ENCODE measurements at regions not wholly inside any gene's neighbourhood (a gene's known extent, or its start where the extent isn't known, plus 50 kb on each side); places are given as distances from the start of the nearest gene placed in this dataset.

- ATAC-seq (ENCODE audit: low FRiP score in 2 of 2) (no peak), DNase-seq (no peak)
- no peaks in the 10 kb centered on the region for H3K4me1 ChIP-seq
- no peak overlapping the region for H3K4me3 ChIP-seq
- H3K36me3 ChIP-seq, result no peaks in the 10 kb centered on the region
- TF ChIP-seq POLR2A (IDR thresholded peaks at IDR 0.05) (no peak), CTCF (IDR thresholded peaks at IDR 0.05) (no peak), EP300 (IDR thresholded peaks at IDR 0.05) (no peak), POLR2AphosphoS5 (IDR thresholded peaks at IDR 0.05) (no peak)
- WGBS, 2 donors, result 60 to 100% methylated on average over 1 to 2 of the region's 2 CpGs
- no peak overlapping the region for H3K27ac ChIP-seq
- H3K9me3 ChIP-seq, result no peaks in the 10 kb centered on the region
- H3K27me3 ChIP-seq, result no peaks in the 10 kb centered on the region
Observed at GRCh38 chr19:31504221-31504620, 155.0 kb upstream of the TSHZ3 start.

GRCh38 chr19:31505596-31505910 is 156.3 kb upstream of the TSHZ3 start:
- Histone ChIP-seq H3K9me3 (no peaks in the 10 kb centered on the region), H3K27me3 (no peaks in the 10 kb centered on the region), H3K36me3 (no peaks in the 10 kb centered on the region), H3K4me3 (no peak overlapping the region), H3K27ac (no peak overlapping the region), H3K4me1 (no peaks in the 10 kb centered on the region)
- no peak for DNase-seq
- 85 to 89% methylated on average over 6 of the region's 6 CpGs for WGBS, 2 donors
- TF ChIP-seq EP300 (IDR thresholded peaks at IDR 0.05) (no peak), CTCF (IDR thresholded peaks at IDR 0.05) (no peak), POLR2AphosphoS5 (IDR thresholded peaks at IDR 0.05) (no peak), POLR2A (IDR thresholded peaks at IDR 0.05) (no peak)
- ATAC-seq (ENCODE audit: low FRiP score in 2 of 2), result no peak

- ATAC-seq (ENCODE audit: low FRiP score in 2 of 2) (no peak), DNase-seq (no peak)
- Histone ChIP-seq H3K27ac (no peak overlapping the region), H3K9me3 (no peaks in the 10 kb centered on the region), H3K4me1 (no peaks in the 10 kb centered on the region), H3K27me3 (no peaks in the 10 kb centered on the region), H3K36me3 (no peaks in the 10 kb centered on the region), H3K4me3 (no peak overlapping the region)
- 85 to 90% methylated on average over 8 of the region's 8 CpGs for WGBS, 2 donors
- TF ChIP-seq POLR2A (IDR thresholded peaks at IDR 0.05) (no peak), CTCF (IDR thresholded peaks at IDR 0.05) (no peak), POLR2AphosphoS5 (IDR thresholded peaks at IDR 0.05) (no peak), EP300 (IDR thresholded peaks at IDR 0.05) (no peak)
Observed at GRCh38 chr19:31506102-31506501, 156.9 kb upstream of the TSHZ3 start.

GRCh38 chr19:31510635-31511034 is 161.4 kb upstream of the TSHZ3 start:
- H3K4me1 ChIP-seq, result no peaks in the 10 kb centered on the region
- no peaks in the 10 kb centered on the region for H3K36me3 ChIP-seq
- DNase-seq (no peak), ATAC-seq (ENCODE audit: low FRiP score in 2 of 2) (no peak)
- no peaks in the 10 kb centered on the region for H3K9me3 ChIP-seq
- no peak for TF ChIP-seq POLR2A (IDR thresholded peaks at IDR 0.05)
- no peak overlapping the region for H3K27ac ChIP-seq
- no peaks in the 10 kb centered on the region for H3K27me3 ChIP-seq
- H3K4me3 ChIP-seq, result no peak overlapping the region
- WGBS, 2 donors, result 81 to 87% methylated on average over 10 of the region's 10 CpGs

- no peak for ATAC-seq (ENCODE audit: low FRiP score in 2 of 2)
- Histone ChIP-seq H3K27ac (no peak overlapping the region), H3K36me3 (no peaks in the 10 kb centered on the region), H3K4me1 (no peaks in the 10 kb centered on the region), H3K9me3 (no peaks in the 10 kb centered on the region), H3K4me3 (no peak overlapping the region), H3K27me3 (no peaks in the 10 kb centered on the region)
- TF ChIP-seq CTCF (IDR thresholded peaks at IDR 0.05) (no peak), POLR2A (IDR thresholded peaks at IDR 0.05) (no peak), EP300 (IDR thresholded peaks at IDR 0.05) (no peak), POLR2AphosphoS5 (IDR thresholded peaks at IDR 0.05) (no peak)
- DNase-seq, result no peak
- WGBS, 2 donors, result 78 to 87% methylated on average over 3 of the region's 3 CpGs
Observed at GRCh38 chr19:31511098-31511497, 161.9 kb upstream of the TSHZ3 start.

Data from upper lobe of left lung (tissue), 6 donors.